ENCODE measurements at regions not wholly inside any gene's neighbourhood (a gene's known extent, or its start where the extent isn't known, plus 50 kb on each side); places are given as distances from the start of the nearest gene placed in this dataset.

- Histone ChIP-seq H3K4me3 (ENCODE audit: control insufficient read depth in 1 of 2, extremely low read depth in 1 of 2, low read length in 1 of 2) (no peak overlapping the region), H3K36me3 (ENCODE audit: control insufficient read depth in 2 of 2, extremely low read depth in 1 of 2, insufficient read depth in 1 of 2, low read length in 1 of 2) (no peaks in the 10 kb centered on the region), H3K4me1 (ENCODE audit: control insufficient read depth in 1 of 2, extremely low read depth in 1 of 2, insufficient read depth in 2 of 2, low read length in 2 of 2) (no peaks in the 10 kb centered on the region), H3K27me3 (replicated peaks in 1 of 2; ENCODE audit: control insufficient read depth in 2 of 2, extremely low read depth in 1 of 2, insufficient read depth in 2 of 2, low read length in 1 of 2) (peaks cover 0 to 21% of the 10 kb centered on the region in 2 experiments), H3K9me3 (no peaks in the 10 kb centered on the region), H3K27ac (ENCODE audit: low read length) (no peak overlapping the region)
- ChIA-PET CTCF (no interaction called here), POLR2A (no interaction called here)
- H3K4me1 Mint-ChIP-seq = no peaks in the 10 kb centered on the region
- H3K27ac Mint-ChIP-seq = no peak overlapping the region
- peaks cover 5 to 12% of the 10 kb centered on the region in 2 donors for H3K27me3 Mint-ChIP-seq
- ATAC-seq (replicated peaks in 1 of 4) = no peak
- no peaks in the 10 kb centered on the region for H3K36me3 Mint-ChIP-seq
- 81% methylated on average over 8 of the region's 8 CpGs for WGBS (ENCODE audit: insufficient coverage)
- no peak overlapping the region for H3K4me3 Mint-ChIP-seq
- peaks cover 0 to 6% (median 0%) of the 10 kb centered on the region in 3 donors for H3K9me3 Mint-ChIP-seq
- DNase-seq = no peak
Observed at GRCh38 chr16:86971251-86971650, 345.9 kb downstream of the C16orf95 start.

DNA sequence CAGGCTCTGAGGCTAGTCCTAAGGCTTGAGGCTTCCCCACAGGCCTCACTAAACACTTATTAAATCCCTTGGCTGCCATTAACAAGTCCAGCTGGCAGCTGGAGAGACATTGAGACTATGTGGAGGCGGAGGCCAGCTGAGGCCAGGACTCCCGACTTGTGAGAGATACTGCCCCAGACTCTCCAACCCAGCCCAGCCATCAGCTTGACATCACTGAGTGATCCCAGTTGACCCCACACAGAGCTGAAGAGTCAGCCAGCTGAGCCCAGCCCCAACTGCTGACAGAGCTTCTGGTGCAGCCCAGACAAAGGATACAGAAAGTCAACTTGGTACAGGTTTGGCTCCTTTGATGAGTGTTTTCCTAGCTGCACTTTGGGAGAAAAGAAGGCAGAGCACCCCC is 343.1 kb downstream of the C16orf95 start:
- H3K27me3 ChIP-seq (replicated peaks in 1 of 2; ENCODE audit: control insufficient read depth in 2 of 2, extremely low read depth in 1 of 2, insufficient read depth in 2 of 2, low read length in 1 of 2) = peaks cover 0 to 34% of the 10 kb centered on the region in 2 experiments
- Mint-ChIP-seq H3K27ac (no peak overlapping the region), H3K4me3 (no peak overlapping the region), H3K9me3 (peaks cover 0 to 6% (median 0%) of the 10 kb centered on the region in 3 donors), H3K27me3 (peaks cover 2 to 7% of the 10 kb centered on the region in 2 donors), H3K4me1 (no peaks in the 10 kb centered on the region), H3K36me3 (no peaks in the 10 kb centered on the region)
- 94% methylated on average over 2 of the region's 2 CpGs for WGBS (ENCODE audit: insufficient coverage)
- ATAC-seq (replicated peaks in 1 of 4) (no peak), DNase-seq (no peak)
- ChIA-PET POLR2A (no interaction called here), CTCF (no interaction called here)
- H3K4me1 ChIP-seq (ENCODE audit: control insufficient read depth in 1 of 2, extremely low read depth in 1 of 2, insufficient read depth in 2 of 2, low read length in 2 of 2) = no peaks in the 10 kb centered on the region
- H3K4me3 ChIP-seq (ENCODE audit: control insufficient read depth in 1 of 2, extremely low read depth in 1 of 2, low read length in 1 of 2) = no peak overlapping the region
- H3K9me3 ChIP-seq = no peaks in the 10 kb centered on the region
- H3K36me3 ChIP-seq (ENCODE audit: control insufficient read depth in 2 of 2, extremely low read depth in 1 of 2, insufficient read depth in 1 of 2, low read length in 1 of 2) = no peaks in the 10 kb centered on the region
- no peak overlapping the region for H3K27ac ChIP-seq (ENCODE audit: low read length)

DNA sequence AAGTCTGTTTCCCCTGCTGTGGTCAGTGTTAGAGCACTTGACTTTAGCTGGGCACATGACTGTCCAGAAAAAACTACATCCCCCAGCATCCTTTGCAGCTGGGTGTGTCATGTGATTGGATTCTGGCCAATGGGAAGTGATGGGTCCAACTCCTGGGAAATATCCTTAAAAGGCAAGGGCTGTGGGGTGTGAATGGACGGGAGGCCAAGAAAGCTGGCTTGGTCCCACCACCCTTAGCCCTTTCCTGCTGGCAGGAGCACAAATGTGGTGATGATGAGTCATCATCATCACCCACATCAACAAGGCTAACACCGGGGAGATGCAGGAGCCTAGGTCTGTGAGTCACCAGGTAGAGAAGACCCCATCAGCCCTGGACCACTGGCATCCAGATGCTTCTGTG is 341.7 kb downstream of the C16orf95 start:
- Histone ChIP-seq H3K36me3 (ENCODE audit: control insufficient read depth in 2 of 2, extremely low read depth in 1 of 2, insufficient read depth in 1 of 2, low read length in 1 of 2) (no peaks in the 10 kb centered on the region), H3K27ac (ENCODE audit: low read length) (no peak overlapping the region), H3K27me3 (replicated peaks in 1 of 2; ENCODE audit: control insufficient read depth in 2 of 2, extremely low read depth in 1 of 2, insufficient read depth in 2 of 2, low read length in 1 of 2) (peaks cover 0 to 27% of the 10 kb centered on the region in 2 experiments), H3K9me3 (no peaks in the 10 kb centered on the region), H3K4me1 (ENCODE audit: control insufficient read depth in 1 of 2, extremely low read depth in 1 of 2, insufficient read depth in 2 of 2, low read length in 2 of 2) (no peaks in the 10 kb centered on the region), H3K4me3 (ENCODE audit: control insufficient read depth in 1 of 2, extremely low read depth in 1 of 2, low read length in 1 of 2) (no peak overlapping the region)
- ATAC-seq (replicated peaks in 1 of 4) (no peak), DNase-seq (no peak)
- no CpG with 5 or more reads among the region's 2 CpGs for WGBS (ENCODE audit: insufficient coverage)
- POLR2A ChIA-PET = no interaction called here
- peaks cover 0 to 6% (median 0%) of the 10 kb centered on the region in 3 donors for H3K9me3 Mint-ChIP-seq
- no peaks in the 10 kb centered on the region for H3K4me1 Mint-ChIP-seq
- H3K36me3 Mint-ChIP-seq = no peaks in the 10 kb centered on the region
- H3K4me3 Mint-ChIP-seq = no peak overlapping the region
- CTCF ChIA-PET = no interaction called here
- H3K27ac Mint-ChIP-seq = no peak overlapping the region
- H3K27me3 Mint-ChIP-seq = peaks cover 5 to 7% of the 10 kb centered on the region in 2 donors

DNA sequence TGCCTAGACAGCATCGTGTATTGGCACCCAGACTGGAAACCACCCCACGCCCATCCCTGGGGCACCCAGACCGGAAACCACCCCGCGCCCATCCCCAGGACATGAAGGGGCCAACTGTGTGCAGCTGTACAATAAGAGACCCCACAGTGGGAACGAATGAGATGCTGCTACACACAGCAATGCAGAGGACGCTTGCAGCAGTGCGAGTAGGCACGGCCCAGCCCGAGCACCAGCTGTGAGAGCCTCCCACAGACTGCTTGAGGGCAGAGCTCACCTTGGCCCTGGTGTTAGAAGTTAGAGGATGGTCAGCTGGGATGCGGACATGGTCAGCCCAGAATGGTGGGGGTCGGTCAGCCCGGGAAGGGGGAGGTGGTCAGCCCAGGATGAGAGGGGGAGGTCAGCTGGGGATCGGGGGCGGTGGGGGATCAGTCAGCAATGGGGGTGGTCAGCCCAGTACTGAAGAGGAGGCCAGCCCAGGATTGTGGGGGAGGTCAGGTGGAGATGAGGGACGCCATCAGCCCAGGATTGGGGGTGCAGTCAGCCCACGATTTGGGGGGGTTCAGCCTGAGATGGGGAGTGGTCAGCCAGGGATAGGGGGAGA is 340.0 kb downstream of the C16orf95 start:
- peaks cover 0 to 26% of the 10 kb centered on the region in 2 experiments for H3K27me3 ChIP-seq (replicated peaks in 1 of 2; ENCODE audit: control insufficient read depth in 2 of 2, extremely low read depth in 1 of 2, insufficient read depth in 2 of 2, low read length in 1 of 2)

DNA sequence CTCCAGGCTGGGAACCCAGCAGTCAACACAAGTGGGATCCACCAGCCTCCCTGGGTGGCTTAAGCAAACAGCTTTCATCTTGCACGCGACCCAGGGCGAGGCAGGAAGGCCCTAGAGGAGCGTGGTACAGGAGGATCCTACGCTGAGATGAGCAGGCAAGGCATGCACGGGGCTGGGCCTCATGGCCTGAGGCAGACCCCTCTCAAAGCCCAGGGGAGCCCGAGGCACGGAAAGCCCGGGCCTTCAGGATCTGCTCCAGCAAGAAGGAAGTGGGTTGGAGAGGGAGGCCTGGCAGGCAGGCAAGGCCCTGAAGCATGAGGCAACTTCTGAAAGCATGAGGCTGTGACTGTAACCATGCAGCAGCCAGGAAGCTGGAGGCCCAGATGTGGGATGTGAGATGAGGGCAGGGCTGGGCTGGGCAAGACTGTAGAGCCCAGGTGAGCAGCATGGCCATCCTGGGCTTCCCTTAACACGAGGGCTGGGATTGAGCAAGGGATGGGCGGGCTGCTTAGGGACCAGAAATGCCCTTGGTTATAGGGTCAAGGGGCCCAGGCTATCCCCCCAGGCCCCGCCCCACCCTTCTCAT is 338.7 kb downstream of the C16orf95 start:
- ATAC-seq (replicated peaks in 1 of 4) = no peak
- POLR2A ChIA-PET = no interaction called here
- CTCF ChIA-PET = no interaction called here
- no peak overlapping the region for H3K27ac Mint-ChIP-seq
- H3K9me3 Mint-ChIP-seq = no peaks in the 10 kb centered on the region
- WGBS (ENCODE audit: insufficient coverage) = 78% methylated on average over 12 of the region's 12 CpGs
- Histone ChIP-seq H3K9me3 (no peaks in the 10 kb centered on the region), H3K4me1 (ENCODE audit: control insufficient read depth in 1 of 2, extremely low read depth in 1 of 2, insufficient read depth in 2 of 2, low read length in 2 of 2) (no peaks in the 10 kb centered on the region), H3K27me3 (replicated peaks in 1 of 2; ENCODE audit: control insufficient read depth in 2 of 2, extremely low read depth in 1 of 2, insufficient read depth in 2 of 2, low read length in 1 of 2) (peaks cover 0 to 28% of the 10 kb centered on the region in 2 experiments), H3K4me3 (ENCODE audit: control insufficient read depth in 1 of 2, extremely low read depth in 1 of 2, low read length in 1 of 2) (no peak overlapping the region), H3K27ac (ENCODE audit: low read length) (no peak overlapping the region), H3K36me3 (ENCODE audit: control insufficient read depth in 2 of 2, extremely low read depth in 1 of 2, insufficient read depth in 1 of 2, low read length in 1 of 2) (no peaks in the 10 kb centered on the region)
- DNase-seq = no peak
- no peaks in the 10 kb centered on the region for H3K4me1 Mint-ChIP-seq
- peaks cover 0 to 5% of the 10 kb centered on the region in 2 donors for H3K27me3 Mint-ChIP-seq
- no peaks in the 10 kb centered on the region for H3K36me3 Mint-ChIP-seq
- no peak overlapping the region for H3K4me3 Mint-ChIP-seq

More for the DNA sequence above, 340.0 kb downstream of the C16orf95 start:
- Histone ChIP-seq H3K27ac (ENCODE audit: low read length) (no peak overlapping the region), H3K4me1 (ENCODE audit: control insufficient read depth in 1 of 2, extremely low read depth in 1 of 2, insufficient read depth in 2 of 2, low read length in 2 of 2) (no peaks in the 10 kb centered on the region), H3K4me3 (ENCODE audit: control insufficient read depth in 1 of 2, extremely low read depth in 1 of 2, low read length in 1 of 2) (no peak overlapping the region), H3K9me3 (no peaks in the 10 kb centered on the region), H3K36me3 (ENCODE audit: control insufficient read depth in 2 of 2, extremely low read depth in 1 of 2, insufficient read depth in 1 of 2, low read length in 1 of 2) (no peaks in the 10 kb centered on the region)
- POLR2A ChIA-PET = no interaction called here
- CTCF ChIA-PET = no interaction called here
- Mint-ChIP-seq H3K27ac (no peak overlapping the region), H3K27me3 (peaks cover 2 to 5% of the 10 kb centered on the region in 2 donors), H3K4me3 (no peak overlapping the region), H3K4me1 (no peaks in the 10 kb centered on the region), H3K9me3 (peaks cover 0 to 2% (median 0%) of the 10 kb centered on the region in 3 donors), H3K36me3 (no peaks in the 10 kb centered on the region)
- 87% methylated on average over 17 of the region's 17 CpGs for WGBS (ENCODE audit: insufficient coverage)
- DNase-seq (no peak), ATAC-seq (replicated peaks in 1 of 4) (no peak)

DNA sequence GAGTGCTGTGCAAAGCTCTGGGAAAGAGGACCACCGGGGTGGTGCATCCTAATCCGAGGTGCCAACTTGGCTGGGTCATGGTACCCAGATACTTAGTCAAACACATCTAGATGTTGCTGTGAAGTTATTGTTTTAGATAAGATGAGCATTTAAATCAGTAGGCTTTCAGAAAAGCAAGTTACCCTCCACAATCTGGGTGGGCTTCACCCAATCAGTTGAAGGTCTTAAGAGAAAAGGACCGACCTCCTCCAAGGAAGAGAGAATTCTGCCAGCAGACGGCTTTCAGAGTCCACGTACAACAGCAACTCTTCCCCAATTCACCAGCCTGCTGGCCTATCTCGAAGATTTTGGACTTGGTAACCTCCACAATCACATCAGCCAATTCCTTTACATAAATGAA is 338.1 kb downstream of the C16orf95 start:
- Mint-ChIP-seq H3K9me3 (no peaks in the 10 kb centered on the region), H3K4me1 (no peaks in the 10 kb centered on the region), H3K27me3 (peaks cover 0 to 5% of the 10 kb centered on the region in 2 donors), H3K27ac (no peak overlapping the region), H3K36me3 (no peaks in the 10 kb centered on the region), H3K4me3 (no peak overlapping the region)
- Histone ChIP-seq H3K4me3 (ENCODE audit: control insufficient read depth in 1 of 2, extremely low read depth in 1 of 2, low read length in 1 of 2) (no peak overlapping the region), H3K27me3 (replicated peaks in 1 of 2; ENCODE audit: control insufficient read depth in 2 of 2, extremely low read depth in 1 of 2, insufficient read depth in 2 of 2, low read length in 1 of 2) (peaks cover 0 to 26% of the 10 kb centered on the region in 2 experiments), H3K4me1 (ENCODE audit: control insufficient read depth in 1 of 2, extremely low read depth in 1 of 2, insufficient read depth in 2 of 2, low read length in 2 of 2) (no peaks in the 10 kb centered on the region), H3K36me3 (ENCODE audit: control insufficient read depth in 2 of 2, extremely low read depth in 1 of 2, insufficient read depth in 1 of 2, low read length in 1 of 2) (no peaks in the 10 kb centered on the region), H3K27ac (ENCODE audit: low read length) (no peak overlapping the region), H3K9me3 (no peaks in the 10 kb centered on the region)
- no peak for ATAC-seq (replicated peaks in 1 of 4)
- CTCF ChIA-PET = interaction anchor here in 1 of 2 donors (0.7 kb wide), 1 partner anchor 83 kb away, joined by 8 read pairs; no protein-coding TSS in a partner anchor
- WGBS (ENCODE audit: insufficient coverage) = 90% methylated on average over 2 of the region's 6 CpGs
- POLR2A ChIA-PET = no interaction called here
- no peak for DNase-seq

Measured in T-cell (primary cell).